HG03457 (cell line): ENCODE measurements at regions not wholly inside any gene's neighbourhood (a gene's known extent, or its start where the extent isn't known, plus 50 kb on each side); places are given as distances from the start of the nearest gene placed in this dataset.

Experiments
- ATAC-seq: cut with Tn5 transposase; IDR thresholded peaks from one replicate; pipeline ENCODE4 v1.9.1; 2021; ENCODE audit warnings: moderate number of reproducible peaks; ENCODE audit not compliant: unreplicated experiment

GRCh38 chr4:133776503-133776902 is 425.1 kb downstream of the PABPC4L start:
- no peak for ATAC-seq

GRCh38 chr4:133775881-133776280 is 425.7 kb downstream of the PABPC4L start:
- no peak for ATAC-seq

GRCh38 chr4:133775469-133775868 is 426.1 kb downstream of the PABPC4L start:
- no peak for ATAC-seq

GRCh38 chr4:133759428-133759827 is 442.2 kb downstream of the PABPC4L start:
- no peak for ATAC-seq

- ATAC-seq, result no peak
These were observed 459.8 kb downstream of the PABPC4L start for GRCh38 chr4:133741766-133742165.

- ATAC-seq, result no peak
These were observed 481.6 kb downstream of the PABPC4L start for GRCh38 chr4:133720001-133720400.

- no peak for ATAC-seq
These were observed 482.5 kb downstream of the PABPC4L start for GRCh38 chr4:133719098-133719497.

- no peak for ATAC-seq
These were observed 487.4 kb downstream of the PABPC4L start for GRCh38 chr4:133714211-133714610.

GRCh38 chr4:133713340-133713739 is 488.2 kb downstream of the PABPC4L start:
- ATAC-seq, result no peak

GRCh38 chr4:133711817-133712216 is 489.8 kb downstream of the PABPC4L start:
- ATAC-seq, result no peak

GRCh38 chr4:133694416-133694815 is 507.2 kb downstream of the PABPC4L start:
- ATAC-seq, result no peak

- no peak for ATAC-seq
These were observed 517.6 kb downstream of the PABPC4L start for GRCh38 chr4:133683967-133684366.

- ATAC-seq, result no peak
These were observed 519.2 kb downstream of the PCDH10 start for GRCh38 chr4:133668061-133668851.

GRCh38 chr4:133647206-133647605 is 498.1 kb downstream of the PCDH10 start:
- no peak for ATAC-seq

GRCh38 chr4:133641191-133641590 is 492.1 kb downstream of the PCDH10 start:
- no peak for ATAC-seq

GRCh38 chr4:133638751-133639150 is 489.7 kb downstream of the PCDH10 start:
- ATAC-seq, result no peak

GRCh38 chr4:133637161-133637560 is 488.1 kb downstream of the PCDH10 start:
- no peak for ATAC-seq

GRCh38 chr4:133624744-133625143 is 475.6 kb downstream of the PCDH10 start:
- ATAC-seq, result no peak

GRCh38 chr4:133623847-133624246 is 474.8 kb downstream of the PCDH10 start:
- ATAC-seq, result no peak

- ATAC-seq, result no peak
These were observed 472.5 kb downstream of the PCDH10 start for GRCh38 chr4:133621628-133622027.

GRCh38 chr4:133620555-133620954 is 471.5 kb downstream of the PCDH10 start:
- no peak for ATAC-seq

GRCh38 chr4:133618963-133619362 is 469.9 kb downstream of the PCDH10 start:
- no peak for ATAC-seq

GRCh38 chr4:133600008-133600407 is 450.9 kb downstream of the PCDH10 start:
- no peak for ATAC-seq
